ENCODE measurements at regions not wholly inside any gene's neighbourhood (a gene's known extent, or its start where the extent isn't known, plus 50 kb on each side); places are given as distances from the start of the nearest gene placed in this dataset.

DNA sequence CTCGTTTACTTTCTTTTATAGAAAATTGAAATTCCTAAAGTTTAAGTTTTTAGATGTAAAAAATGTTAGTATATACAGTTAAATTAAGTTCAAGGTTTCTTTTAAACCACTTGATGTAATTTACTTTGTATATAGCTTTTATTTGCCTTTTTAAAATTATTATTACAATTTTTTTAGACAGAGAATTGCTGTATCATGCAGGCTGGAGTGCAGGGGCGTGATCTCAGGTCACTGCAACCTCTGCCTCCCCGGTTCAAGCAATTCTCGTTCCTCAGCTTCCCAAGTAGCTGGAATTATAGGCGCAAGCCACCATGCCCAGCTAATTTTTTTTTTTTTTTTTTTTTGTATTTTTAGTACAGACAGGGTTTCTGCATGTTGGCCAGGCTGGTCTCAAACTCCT, 75.0 kb downstream of the KCNRG start:
- H3K56ac ChIP-seq (ENCODE audit: insufficient read length, low read depth, low read length) = no peak overlapping the region
- H3K27me3 Mint-ChIP-seq (ENCODE audit: low read depth) = no peaks in the 10 kb centered on the region
- H3K14ac ChIP-seq (ENCODE audit: insufficient read depth, low read length) = no peak overlapping the region
- no peaks in the 10 kb centered on the region for H3K27me3 ChIP-seq (ENCODE audit: insufficient read depth, low read length)
- no peaks in the 10 kb centered on the region for H3K23me2 ChIP-seq (ENCODE audit: insufficient read length, low read depth, low read length, poor library complexity, severe bottlenecking)
- H2BK12ac ChIP-seq (ENCODE audit: insufficient read length, low read depth, low read length) = no peak overlapping the region
- H3K4me1 ChIP-seq (ENCODE audit: insufficient read depth, low read length) = no peaks in the 10 kb centered on the region
- no peak overlapping the region for H4K8ac ChIP-seq (replicated peaks; ENCODE audit: insufficient read length, low read depth, low read length)
- no peaks in the 10 kb centered on the region for H3K9me3 ChIP-seq (ENCODE audit: control insufficient read depth, low read depth, low read length)
- H4K20me1 ChIP-seq (ENCODE audit: control insufficient read depth, insufficient read depth, insufficient read length) = no peaks in the 10 kb centered on the region
- H3K27ac Mint-ChIP-seq = no peak overlapping the region
- no peak overlapping the region for H3K23ac ChIP-seq (ENCODE audit: insufficient read length, low read depth, low read length)
- H3K9me3 Mint-ChIP-seq = no peaks in the 10 kb centered on the region
- H3K9ac ChIP-seq (ENCODE audit: extremely low read depth, insufficient read length, low read length) = no peak overlapping the region
- H3K36me3 Mint-ChIP-seq (ENCODE audit: insufficient read depth in 1 of 3, low read depth in 3 of 3) = no peaks in the 10 kb centered on the region
- peaks cover 3% of the 10 kb centered on the region in 2 experiments for H3K4me1 Mint-ChIP-seq
- no peak overlapping the region for H2BK15ac ChIP-seq (ENCODE audit: low read depth, low read length)
- no peak overlapping the region for H3K18ac ChIP-seq (ENCODE audit: insufficient read length, low read depth, low read length)
- no CpG with 5 or more reads among the region's 5 CpGs for WGBS (ENCODE audit: extremely low coverage, insufficient read length, low lambda C conversion rate)
- H3K79me2 ChIP-seq (ENCODE audit: insufficient read depth, low read length) = no peaks in the 10 kb centered on the region
- no peak overlapping the region for H4K91ac ChIP-seq (ENCODE audit: insufficient read length, low read depth, low read length)
- no peak overlapping the region for H3K4ac ChIP-seq (ENCODE audit: low read depth, low read length)
- no peak overlapping the region for H2BK5ac ChIP-seq (ENCODE audit: insufficient read length, low read length)
- TF ChIP-seq, protein P1, sequence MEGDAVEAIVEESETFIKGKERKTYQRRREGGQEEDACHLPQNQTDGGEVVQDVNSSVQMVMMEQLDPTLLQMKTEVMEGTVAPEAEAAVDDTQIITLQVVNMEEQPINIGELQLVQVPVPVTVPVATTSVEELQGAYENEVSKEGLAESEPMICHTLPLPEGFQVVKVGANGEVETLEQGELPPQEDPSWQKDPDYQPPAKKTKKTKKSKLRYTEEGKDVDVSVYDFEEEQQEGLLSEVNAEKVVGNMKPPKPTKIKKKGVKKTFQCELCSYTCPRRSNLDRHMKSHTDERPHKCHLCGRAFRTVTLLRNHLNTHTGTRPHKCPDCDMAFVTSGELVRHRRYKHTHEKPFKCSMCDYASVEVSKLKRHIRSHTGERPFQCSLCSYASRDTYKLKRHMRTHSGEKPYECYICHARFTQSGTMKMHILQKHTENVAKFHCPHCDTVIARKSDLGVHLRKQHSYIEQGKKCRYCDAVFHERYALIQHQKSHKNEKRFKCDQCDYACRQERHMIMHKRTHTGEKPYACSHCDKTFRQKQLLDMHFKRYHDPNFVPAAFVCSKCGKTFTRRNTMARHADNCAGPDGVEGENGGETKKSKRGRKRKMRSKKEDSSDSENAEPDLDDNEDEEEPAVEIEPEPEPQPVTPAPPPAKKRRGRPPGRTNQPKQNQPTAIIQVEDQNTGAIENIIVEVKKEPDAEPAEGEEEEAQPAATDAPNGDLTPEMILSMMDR (conservative IDR thresholded peaks at IDR 0.05) = no peak
- no peak overlapping the region for H3K4me3 Mint-ChIP-seq
- no peak overlapping the region for H3K4me2 ChIP-seq (ENCODE audit: insufficient read depth, insufficient read length, low read length)
- no peak overlapping the region for H2BK120ac ChIP-seq (ENCODE audit: low read depth, low read length, poor library complexity, severe bottlenecking)
- DNase-seq = no peak
- H2AK5ac ChIP-seq (ENCODE audit: insufficient read length, low read length) = no peak overlapping the region
- H2AFZ ChIP-seq (ENCODE audit: low read length) = no peak overlapping the region
- no peaks in the 10 kb centered on the region for H3K79me1 ChIP-seq (ENCODE audit: insufficient read depth, low read depth, low read length, poor library complexity, severe bottlenecking)
- no peak overlapping the region for H3K27ac ChIP-seq (ENCODE audit: insufficient read length, low read depth, low read length)
- H3T11ph ChIP-seq (ENCODE audit: low read length) = no peak overlapping the region
- no peak overlapping the region for H4K5ac ChIP-seq (ENCODE audit: insufficient read length, low read depth, low read length)
- no peak overlapping the region for H2BK20ac ChIP-seq (ENCODE audit: low read depth, low read length, poor library complexity, severe bottlenecking)

Data from H9 (cell line).